A673 (cell line): ENCODE measurements at regions not wholly inside any gene's neighbourhood (a gene's known extent, or its start where the extent isn't known, plus 50 kb on each side); places are given as distances from the start of the nearest gene placed in this dataset.
"Not testable (repeated sequence)": the region's sequence is repeated elsewhere in the genome, so short reads cannot be mapped to it uniquely, and the experiment has no call there.

ENCODE experiments used
- CTCF ChIP-seq: fragments of 300-800, 200-600 bp; sonication (generic); conservative IDR thresholded peaks from 2 replicates; pipeline ENCODE4 v1.5.1; 2017; ENCODE audit warnings: low read depth, mild to moderate bottlenecking, antibody characterized with exemption, low read length, moderate library complexity, mixed read lengths
- EZH2 ChIP-seq: fragments of 200-600 bp; sonication (generic); IDR thresholded peaks from 2 replicates; pipeline ENCODE4 v1.6.1; 2017; ENCODE audit warnings: borderline replicate concordance, low read depth, mild to moderate bottlenecking, mixed read lengths, antibody characterized with exemption, low read length; ENCODE audit not compliant: poor library complexity, severe bottlenecking

GRCh38 chr2:111298927-111299326 is 178.2 kb downstream of the BCL2L11 start:
- not testable (repeated sequence) for TF ChIP-seq CTCF, EZH2
